ENCODE measurements at regions not wholly inside any gene's neighbourhood (a gene's known extent, or its start where the extent isn't known, plus 50 kb on each side); places are given as distances from the start of the nearest gene placed in this dataset.

- TF ChIP-seq, protein P1, sequence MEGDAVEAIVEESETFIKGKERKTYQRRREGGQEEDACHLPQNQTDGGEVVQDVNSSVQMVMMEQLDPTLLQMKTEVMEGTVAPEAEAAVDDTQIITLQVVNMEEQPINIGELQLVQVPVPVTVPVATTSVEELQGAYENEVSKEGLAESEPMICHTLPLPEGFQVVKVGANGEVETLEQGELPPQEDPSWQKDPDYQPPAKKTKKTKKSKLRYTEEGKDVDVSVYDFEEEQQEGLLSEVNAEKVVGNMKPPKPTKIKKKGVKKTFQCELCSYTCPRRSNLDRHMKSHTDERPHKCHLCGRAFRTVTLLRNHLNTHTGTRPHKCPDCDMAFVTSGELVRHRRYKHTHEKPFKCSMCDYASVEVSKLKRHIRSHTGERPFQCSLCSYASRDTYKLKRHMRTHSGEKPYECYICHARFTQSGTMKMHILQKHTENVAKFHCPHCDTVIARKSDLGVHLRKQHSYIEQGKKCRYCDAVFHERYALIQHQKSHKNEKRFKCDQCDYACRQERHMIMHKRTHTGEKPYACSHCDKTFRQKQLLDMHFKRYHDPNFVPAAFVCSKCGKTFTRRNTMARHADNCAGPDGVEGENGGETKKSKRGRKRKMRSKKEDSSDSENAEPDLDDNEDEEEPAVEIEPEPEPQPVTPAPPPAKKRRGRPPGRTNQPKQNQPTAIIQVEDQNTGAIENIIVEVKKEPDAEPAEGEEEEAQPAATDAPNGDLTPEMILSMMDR (IDR thresholded peaks at IDR 0.05), result no peak
- no peak for TF ChIP-seq ZFX (IDR thresholded peaks at IDR 0.05; ENCODE audit: borderline replicate concordance)
Observed at GRCh38 chr14:101506211-101506925, 54.9 kb upstream of the DIO3 start.

Data from 22Rv1 (cell line).